Panc1 (cell line): ENCODE measurements at regions not wholly inside any gene's neighbourhood (a gene's known extent, or its start where the extent isn't known, plus 50 kb on each side); places are given as distances from the start of the nearest gene placed in this dataset.

Experiments used
- ATAC-seq: fragments of 200-7000 bp; cut with Tn5 transposase; 2 replicates; pipeline ENCODE4 v1.9.1; 2020; ENCODE audit warnings: mild to moderate bottlenecking, moderate library complexity
- BruUV-seq: library from RNA; stranded (reverse); fragments of 400-500 nt; replicated peaks from 2 replicates; lab custom pipeline; 2021; lab: Mats Ljungman, UMichigan
- CTCF ChIA-PET: fragments of 300-600 bp; sonication (Branson Sonifier 250); formaldehyde crosslinking; loops from one replicate; lab custom pipeline; 2022; ENCODE audit warnings: antibody characterized with exemption; lab: Charles Lee
- POLR2A ChIA-PET: fragments of 300-600 bp; sonication (Branson Sonifier 250); formaldehyde crosslinking; loops from one replicate; lab custom pipeline; 2022; ENCODE audit warnings: antibody characterized with exemption; lab: Charles Lee
- DNase-seq: peaks from one replicate; pipeline ENCODE4 v3.0.0-alpha.2; 2010; ENCODE audit warnings: low read depth, low spot score
- H3K27ac ChIP-seq: 2 replicates; pipeline ENCODE4 v1.5.1; 2011; ENCODE audit warnings: mild to moderate bottlenecking, low read length, inconsistent platforms
- H3K27me3 ChIP-seq: fragments of 200-500 bp; sonication (Bioruptor generic); 2 replicates; pipeline ENCODE4 v1.6.0; 2014; ENCODE audit warnings: low read length, inconsistent platforms; ENCODE audit not compliant: control insufficient read depth, insufficient read depth
- H3K36me3 ChIP-seq: fragments of 200-500 bp; sonication (Bioruptor generic); 2 replicates; pipeline ENCODE4 v1.5.1; 2014; ENCODE audit warnings: inconsistent platforms, mild to moderate bottlenecking, low read length, moderate library complexity; ENCODE audit not compliant: control insufficient read depth, insufficient read depth
- H3K4me1 ChIP-seq: 2 replicates; pipeline ENCODE4 v1.5.1; 2011; ENCODE audit warnings: inconsistent platforms, mild to moderate bottlenecking, low read length, moderate library complexity; ENCODE audit not compliant: control insufficient read depth, insufficient read depth
- H3K4me3 ChIP-seq, 2 experiments: 2 replicates each; pipeline ENCODE4 v1.5.1; 2011 to 2012; ENCODE audit warnings: low read depth in 2 of 2, low read length in 2 of 2, mild to moderate bottlenecking in 2 of 2, inconsistent platforms in 1 of 2, moderate library complexity in 1 of 2
- H3K9me3 ChIP-seq: fragments of 200-500 bp; sonication (Bioruptor generic); 2 replicates; pipeline ENCODE4 v1.5.1; 2014; ENCODE audit warnings: low read depth, mild to moderate bottlenecking, inconsistent platforms, low read length, moderate library complexity; ENCODE audit not compliant: control insufficient read depth, insufficient read depth
- CTCF ChIP-seq: fragments of 450-650 bp; IDR thresholded peaks from 2 replicates; pipeline ENCODE4 v1.5.1; 2017; ENCODE audit warnings: mild to moderate bottlenecking
- POLR2AphosphoS5 ChIP-seq: IDR thresholded peaks from 2 replicates; pipeline ENCODE4 v1.6.1; 2012; ENCODE audit warnings: mild to moderate bottlenecking, low read depth, low read length, moderate library complexity
- REST ChIP-seq, 2 experiments: IDR thresholded peaks; 2 replicates each; pipeline ENCODE4 v1.6.1; 2011 to 2012; ENCODE audit warnings: low read depth in 2 of 2, control low read depth in 1 of 2, low read length in 1 of 2, mild to moderate bottlenecking in 1 of 2, moderate library complexity in 1 of 2; ENCODE audit not compliant: insufficient read depth in 1 of 2
- SIN3A ChIP-seq: IDR thresholded peaks from 2 replicates; pipeline ENCODE4 v1.6.1; 2012; ENCODE audit warnings: low read depth, mild to moderate bottlenecking, low read length, moderate library complexity, borderline replicate concordance; ENCODE audit not compliant: insufficient read depth
- TCF7L2 ChIP-seq: IDR thresholded peaks from 2 replicates; pipeline ENCODE4 v1.6.1; 2011; ENCODE audit warnings: mild to moderate bottlenecking, low read depth, low read length, inconsistent platforms
- in situ Hi-C: cut with HindIII; loops from 2 replicates; pipeline ENCODE4 v1.10.0; 2016; ENCODE audit warnings: low sequenced_read_pairs, low pct_unique_long_range_greater_than_20kb
- intact Hi-C: fragments of 100-400 bp; cut with micrococcal nuclease; formaldehyde crosslinking; loops from one replicate; pipeline ENCODE4 v1.10.0; 2022; ENCODE audit not compliant: unreplicated experiment

DNA sequence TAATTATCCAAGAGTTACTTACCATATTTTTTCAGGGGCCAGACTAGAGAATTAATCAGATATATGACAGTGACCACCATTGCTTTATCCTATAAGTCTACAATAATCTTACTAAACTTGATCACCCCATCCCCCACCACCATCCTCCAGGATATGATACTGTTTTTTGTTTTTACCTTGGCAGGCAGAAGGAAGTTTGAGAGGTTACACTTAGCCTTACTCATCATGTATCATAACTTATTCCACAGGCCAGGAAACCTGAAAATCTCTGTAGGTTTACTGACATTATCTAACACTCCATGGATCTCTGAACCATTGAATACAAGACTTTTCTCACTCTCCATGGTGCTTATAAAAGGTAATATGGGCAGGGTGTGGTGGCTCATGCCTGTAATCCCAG is 602.7 kb downstream of the KCNJ3 start:
- TF ChIP-seq CTCF (no peak), SIN3A (no peak), REST (IDR thresholded peaks at IDR 0.05; ENCODE audit: insufficient read depth in 1 of 2, low read depth in 2 of 2, low read length in 1 of 2) (no peak), TCF7L2 (no peak), POLR2AphosphoS5 (no peak)
- no peaks in the 10 kb centered on the region for H3K4me1 ChIP-seq
- BruUV-seq, result no TSS peak
- ChIA-PET CTCF (no interaction called here), POLR2A (no interaction called here)
- ATAC-seq (no peak), DNase-seq (no peak)
- H3K9me3 ChIP-seq, result no peaks in the 10 kb centered on the region
- in situ Hi-C loops (no loop called here), intact Hi-C loops (no loop called here)
- no peak overlapping the region for H3K27ac ChIP-seq
- H3K4me3 ChIP-seq, result no peak overlapping the region
- H3K27me3 ChIP-seq, result no peaks in the 10 kb centered on the region
- no peaks in the 10 kb centered on the region for H3K36me3 ChIP-seq

DNA sequence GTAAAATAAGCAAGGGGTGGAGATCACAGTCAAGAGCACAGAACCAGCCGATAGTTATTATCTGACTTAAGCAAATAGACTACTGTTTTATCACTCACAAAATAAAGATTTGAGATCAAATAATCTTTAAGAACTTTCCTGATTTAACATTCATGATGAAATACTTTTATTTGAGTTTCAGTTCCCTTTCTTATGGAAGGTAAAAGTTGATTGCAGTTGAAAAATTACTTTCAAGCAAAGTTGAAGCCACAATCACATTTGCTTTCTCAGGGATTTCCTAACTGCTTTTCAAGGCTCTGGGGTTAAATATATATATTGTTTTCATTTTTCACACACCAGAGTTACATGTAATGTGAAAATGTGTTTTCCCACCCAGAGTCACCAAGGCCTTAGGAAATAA is 599.5 kb downstream of the KCNJ3 start:
- in situ Hi-C loops, result no loop called here
- H3K36me3 ChIP-seq, result no peaks in the 10 kb centered on the region
- DNase-seq, result no peak
- ChIA-PET POLR2A (no interaction called here), CTCF (no interaction called here)
- H3K4me1 ChIP-seq, result no peaks in the 10 kb centered on the region
- TF ChIP-seq REST (IDR thresholded peaks at IDR 0.05; ENCODE audit: insufficient read depth in 1 of 2, low read depth in 2 of 2, low read length in 1 of 2) (no peak), SIN3A (no peak), CTCF (no peak), TCF7L2 (no peak), POLR2AphosphoS5 (no peak)
- intact Hi-C loops, result no loop called here
- H3K27me3 ChIP-seq, result no peaks in the 10 kb centered on the region
- no TSS peak for BruUV-seq
- H3K4me3 ChIP-seq, result no peak overlapping the region
- no peak overlapping the region for H3K27ac ChIP-seq
- ATAC-seq, result no peak
- H3K9me3 ChIP-seq, result no peaks in the 10 kb centered on the region
